Activated T-cell treated with anti-CD3 and anti-CD28 coated beads, Interleukin-2, amount 50 U/mL, for 1 hour (primary cell): ENCODE measurements at regions not wholly inside any gene's neighbourhood (a gene's known extent, or its start where the extent isn't known, plus 50 kb on each side); places are given as distances from the start of the nearest gene placed in this dataset.
"Not testable (repeated sequence)": the region's sequence is repeated elsewhere in the genome, so short reads cannot be mapped to it uniquely, and the experiment has no call there.

ENCODE experiments used
- DNase-seq: peaks from one replicate; pipeline ENCODE4 v3.0.0-alpha.2; 2020

- no peak for DNase-seq
Observed at GRCh38 chr11:129702410-129703398, 112.9 kb upstream of the TMEM45B start.

- no peak for DNase-seq
Observed at GRCh38 chr11:129703846-129704245, 111.8 kb upstream of the TMEM45B start.

GRCh38 chr11:129704831-129705230 is 110.8 kb upstream of the TMEM45B start:
- DNase-seq = no peak

- DNase-seq = no peak
Observed at GRCh38 chr11:129705341-129705740, 110.3 kb upstream of the TMEM45B start.

- DNase-seq = no peak
Observed at GRCh38 chr11:129705933-129706332, 109.7 kb upstream of the TMEM45B start.

GRCh38 chr11:129709801-129710398 is 105.7 kb upstream of the TMEM45B start:
- DNase-seq = no peak

GRCh38 chr11:129710423-129710822 is 105.2 kb upstream of the TMEM45B start:
- no peak for DNase-seq

- DNase-seq = no peak
Observed at GRCh38 chr11:129711760-129712159, 103.9 kb upstream of the TMEM45B start.

GRCh38 chr11:129712486-129713240 is 103.0 kb upstream of the TMEM45B start:
- DNase-seq = not testable (repeated sequence)

- DNase-seq = no peak
Observed at GRCh38 chr11:129719037-129719436, 96.6 kb upstream of the TMEM45B start.

GRCh38 chr11:129720156-129720555 is 95.5 kb upstream of the TMEM45B start:
- DNase-seq = no peak

- no peak for DNase-seq
Observed at GRCh38 chr11:129720994-129721393, 94.7 kb upstream of the TMEM45B start.

GRCh38 chr11:129721685-129722084 is 94.0 kb upstream of the TMEM45B start:
- no peak for DNase-seq

GRCh38 chr11:129722529-129722928 is 93.1 kb upstream of the TMEM45B start:
- no peak for DNase-seq

- no peak for DNase-seq
Observed at GRCh38 chr11:129723146-129723760, 92.4 kb upstream of the TMEM45B start.

- DNase-seq = no peak
Observed at GRCh38 chr11:129723761-129724162, 91.9 kb upstream of the TMEM45B start.

GRCh38 chr11:129724866-129725265 is 90.8 kb upstream of the TMEM45B start:
- no peak for DNase-seq

- DNase-seq = no peak
Observed at GRCh38 chr11:129726179-129726578, 89.5 kb upstream of the TMEM45B start.

GRCh38 chr11:129728581-129728980 is 87.1 kb upstream of the TMEM45B start:
- DNase-seq = no peak

- DNase-seq = no peak
Observed at GRCh38 chr11:129729216-129729615, 86.4 kb upstream of the TMEM45B start.

- DNase-seq = no peak
Observed at GRCh38 chr11:129729823-129730222, 85.8 kb upstream of the TMEM45B start.

GRCh38 chr11:129731316-129731715 is 84.3 kb upstream of the TMEM45B start:
- no peak for DNase-seq

- no peak for DNase-seq
Observed at GRCh38 chr11:129732941-129733340, 82.7 kb upstream of the TMEM45B start.
